ENCODE measurements at regions not wholly inside any gene's neighbourhood (a gene's known extent, or its start where the extent isn't known, plus 50 kb on each side); places are given as distances from the start of the nearest gene placed in this dataset.

GRCh38 chr5:148012801-148013200, 51.0 kb upstream of the SPINK5 start:
- TF ChIP-seq CTCF (IDR thresholded peaks at IDR 0.05; ENCODE audit: extremely low read depth, insufficient read depth, missing control alignments), result no peak
- DNase-seq (ENCODE audit: low spot score), result no peak
- in situ Hi-C loops (cut with MboI; ENCODE audit: low pct_unique_long_range_greater_than_20kb, low sequenced_read_pairs, unreplicated experiment), result no loop called here

DNA sequence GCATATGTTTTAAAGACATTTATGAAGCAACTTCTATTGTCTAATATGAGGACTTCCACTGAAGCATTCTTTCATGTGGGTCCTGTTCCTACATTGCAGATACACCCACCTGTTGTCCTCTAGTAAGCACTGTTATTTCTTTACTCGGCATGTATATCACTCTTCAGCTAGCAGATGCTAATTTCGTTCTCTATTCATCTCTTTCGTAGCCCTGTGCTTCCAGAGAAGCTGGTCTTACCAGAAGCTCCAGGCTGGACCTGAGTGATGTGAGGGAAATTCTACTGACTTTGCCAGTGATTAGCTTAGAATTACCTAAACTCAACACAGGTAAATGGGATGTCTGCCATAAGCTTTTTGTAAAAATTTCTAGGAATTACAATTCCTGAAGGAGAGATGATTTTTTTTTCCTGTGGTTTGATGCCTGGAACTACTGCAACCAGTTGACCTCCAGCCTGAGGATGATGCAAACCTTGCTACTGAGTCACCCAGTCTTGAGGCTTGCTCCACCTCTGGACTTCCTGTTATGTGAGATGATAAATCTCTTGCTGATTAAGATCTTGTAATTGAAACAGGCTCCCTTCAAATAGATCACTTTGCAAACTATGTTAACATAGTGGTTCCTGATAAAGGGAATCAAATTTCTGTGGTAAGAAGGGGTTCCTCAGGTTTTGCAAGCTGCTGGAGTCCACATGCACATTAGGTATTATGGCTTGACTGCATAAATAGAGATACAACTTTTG, 52.2 kb upstream of the SPINK5 start:
- in situ Hi-C loops (cut with MboI; ENCODE audit: low pct_unique_long_range_greater_than_20kb, low sequenced_read_pairs, unreplicated experiment), result no loop called here
- DNase-seq (ENCODE audit: low spot score), result no peak
- TF ChIP-seq CTCF (IDR thresholded peaks at IDR 0.05; ENCODE audit: extremely low read depth, insufficient read depth, missing control alignments), result no peak

GRCh38 chr5:148005788-148006520, 57.8 kb upstream of the SPINK5 start:
- TF ChIP-seq CTCF (IDR thresholded peaks at IDR 0.05; ENCODE audit: extremely low read depth, insufficient read depth, missing control alignments), result peak; percentile 11
- no peak for DNase-seq (ENCODE audit: low spot score)
- in situ Hi-C loops (cut with MboI; ENCODE audit: low pct_unique_long_range_greater_than_20kb, low sequenced_read_pairs, unreplicated experiment), result no loop called here

DNA sequence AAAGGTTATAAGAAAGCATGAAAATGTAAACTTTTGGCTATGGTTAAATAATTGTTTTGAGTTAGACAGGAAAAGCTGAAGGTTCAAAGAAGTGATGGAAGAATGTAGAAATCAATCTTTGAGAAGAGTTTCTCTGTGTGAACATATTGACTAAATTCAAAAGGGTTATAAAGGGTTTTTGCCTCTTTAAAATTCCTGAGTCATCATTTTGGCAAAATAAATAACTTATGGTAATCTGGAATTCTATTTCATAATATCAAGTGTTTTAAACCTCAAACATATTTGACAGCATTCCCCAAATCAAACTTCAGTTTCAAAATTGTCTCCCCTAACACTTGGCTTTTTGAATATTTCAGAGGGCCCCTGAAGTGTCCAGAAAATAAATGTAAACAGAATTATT, 60.6 kb upstream of the SPINK5 start:
- no peak for DNase-seq (ENCODE audit: low spot score)
- in situ Hi-C loops (cut with MboI; ENCODE audit: low pct_unique_long_range_greater_than_20kb, low sequenced_read_pairs, unreplicated experiment), result no loop called here
- no peak for TF ChIP-seq CTCF (IDR thresholded peaks at IDR 0.05; ENCODE audit: extremely low read depth, insufficient read depth, missing control alignments)

DNA sequence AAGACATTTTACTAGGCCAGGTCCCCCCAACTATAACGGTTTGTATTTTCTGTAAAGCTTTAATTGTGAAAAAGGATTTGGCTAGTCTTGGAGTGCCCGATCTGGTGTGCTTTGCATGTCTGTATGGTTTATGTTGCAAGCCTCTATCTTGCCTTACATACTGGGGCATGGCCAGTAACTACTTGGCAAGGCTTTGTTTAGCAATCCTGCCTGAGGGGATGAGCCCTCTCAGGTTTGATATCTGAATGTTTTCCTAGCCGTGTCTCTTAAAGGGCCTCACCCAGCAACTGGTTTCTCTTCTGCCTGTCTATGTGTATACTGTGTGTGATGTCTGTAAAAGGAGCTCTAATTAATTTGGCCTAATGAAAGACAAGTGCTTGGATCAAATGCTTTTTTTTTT, 61.3 kb upstream of the SPINK5 start:
- no peak for DNase-seq (ENCODE audit: low spot score)
- in situ Hi-C loops (cut with MboI; ENCODE audit: low pct_unique_long_range_greater_than_20kb, low sequenced_read_pairs, unreplicated experiment), result no loop called here
- TF ChIP-seq CTCF (IDR thresholded peaks at IDR 0.05; ENCODE audit: extremely low read depth, insufficient read depth, missing control alignments), result no peak

DNA sequence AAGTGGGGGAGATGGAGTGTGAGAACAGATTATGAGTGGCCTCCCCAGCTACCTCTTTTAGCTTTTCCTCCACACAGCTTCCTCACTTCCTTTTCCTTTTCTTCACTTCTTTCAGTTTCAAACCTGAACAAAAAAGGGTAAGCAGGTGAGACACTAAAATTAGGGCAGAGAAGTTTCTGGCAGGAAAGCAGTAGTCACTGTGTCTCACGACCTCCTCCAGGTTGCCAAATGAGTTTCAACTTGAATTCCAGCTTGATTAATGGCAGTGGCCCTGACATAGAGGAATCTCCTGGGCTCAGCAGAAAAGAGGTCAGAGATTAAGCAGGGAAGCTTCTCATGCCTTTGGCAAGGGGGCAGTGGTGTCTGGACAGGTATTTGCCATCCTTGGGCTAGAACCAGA, 63.7 kb upstream of the SPINK5 start:
- no peak for TF ChIP-seq CTCF (IDR thresholded peaks at IDR 0.05; ENCODE audit: extremely low read depth, insufficient read depth, missing control alignments)
- DNase-seq (ENCODE audit: low spot score), result no peak
- in situ Hi-C loops (cut with MboI; ENCODE audit: low pct_unique_long_range_greater_than_20kb, low sequenced_read_pairs, unreplicated experiment), result no loop called here

Data from GM13977 (cell line).